Ishikawa (cell line): ENCODE measurements at regions not wholly inside any gene's neighbourhood (a gene's known extent, or its start where the extent isn't known, plus 50 kb on each side); places are given as distances from the start of the nearest gene placed in this dataset.

Source experiments
- CEBPB ChIP-seq: IDR thresholded peaks from 2 replicates; pipeline ENCODE4 v1.6.1; 2012
- CREB1 ChIP-seq: IDR thresholded peaks from 2 replicates; pipeline ENCODE4 v1.6.1; 2012; ENCODE audit warnings: low read depth
- EP300 ChIP-seq: IDR thresholded peaks from 2 replicates; pipeline ENCODE4 v1.6.1; 2012; ENCODE audit warnings: borderline replicate concordance
- FOXM1 ChIP-seq: IDR thresholded peaks from 2 replicates; pipeline ENCODE4 v1.6.1; 2012; ENCODE audit warnings: low read depth, borderline replicate concordance
- MAX ChIP-seq: IDR thresholded peaks from 2 replicates; pipeline ENCODE4 v1.6.1; 2012
- NFIC ChIP-seq: IDR thresholded peaks from 2 replicates; pipeline ENCODE4 v1.6.1; 2012
- RAD21 ChIP-seq: IDR thresholded peaks from 2 replicates; pipeline ENCODE4 v1.6.1; 2012; ENCODE audit warnings: low read depth
- REST ChIP-seq: IDR thresholded peaks from 2 replicates; pipeline ENCODE4 v1.6.1; 2012; ENCODE audit warnings: low read depth, mild to moderate bottlenecking
- TAF1 ChIP-seq: IDR thresholded peaks from 2 replicates; pipeline ENCODE4 v1.6.1; 2012; ENCODE audit warnings: low read depth, mild to moderate bottlenecking
- TCF12 ChIP-seq: IDR thresholded peaks from 2 replicates; pipeline ENCODE4 v1.6.1; 2012; ENCODE audit warnings: low read depth
- TEAD4 ChIP-seq: IDR thresholded peaks from 2 replicates; pipeline ENCODE4 v1.6.1; 2012
- USF1 ChIP-seq: IDR thresholded peaks from 2 replicates; pipeline ENCODE4 v1.6.1; 2012
- YY1 ChIP-seq: IDR thresholded peaks from 2 replicates; pipeline ENCODE4 v1.6.1; 2012; ENCODE audit warnings: low read depth
- ZBTB7A ChIP-seq: IDR thresholded peaks from 2 replicates; pipeline ENCODE4 v1.6.1; 2012; ENCODE audit warnings: low read depth

- TF ChIP-seq TCF12 (no peak), EP300 (no peak), TAF1 (no peak), USF1 (no peak), CEBPB (no peak), CREB1 (no peak), NFIC (no peak), YY1 (no peak), MAX (no peak), REST (no peak), TEAD4 (no peak), RAD21 (no peak), FOXM1 (no peak), ZBTB7A (no peak)
These were observed 254.8 kb downstream of the FGF9 start for GRCh38 chr13:21925720-21926119.
